SK-N-MC (cell line): ENCODE measurements at regions not wholly inside any gene's neighbourhood (a gene's known extent, or its start where the extent isn't known, plus 50 kb on each side); places are given as distances from the start of the nearest gene placed in this dataset.

ENCODE experiments used
- FOXP2 ChIP-seq: optimal IDR thresholded peaks from 2 replicates; pipeline ENCODE3; 2011; ENCODE audit warnings: mild to moderate bottlenecking, moderate library complexity; ENCODE audit not compliant: insufficient read depth; ENCODE audit errors: extremely low read length, control extremely low read depth
- POLR2AphosphoS5 ChIP-seq: IDR thresholded peaks from 2 replicates; pipeline ENCODE4 v1.6.1; 2012; ENCODE audit warnings: mild to moderate bottlenecking, low read depth, low read length, borderline replicate concordance

GRCh38 chr9:18182636-18183035 is 291.3 kb upstream of the ADAMTSL1 start:
- TF ChIP-seq POLR2AphosphoS5 (no peak), FOXP2 (no peak)
